SU-DHL-6 (cell line): ENCODE measurements at regions not wholly inside any gene's neighbourhood (a gene's known extent, or its start where the extent isn't known, plus 50 kb on each side); places are given as distances from the start of the nearest gene placed in this dataset.

ENCODE experiments used
- CTCF ChIP-seq: fragments of 200-600 bp; sonication (generic); IDR thresholded peaks from one replicate; pipeline ENCODE4 v1.5.1; 2017; ENCODE audit warnings: antibody characterized with exemption, mild to moderate bottlenecking, low read length, moderate library complexity; ENCODE audit not compliant: insufficient read depth, poor library complexity, severe bottlenecking
- EZH2phosphoT487 ChIP-seq: fragments of 200-600 bp; sonication (generic), shearing (Covaris generic); conservative IDR thresholded peaks from 2 replicates; pipeline ENCODE4 v1.6.1; 2018; ENCODE audit warnings: mild to moderate bottlenecking, antibody characterized with exemption, low read length, moderate library complexity, mixed read lengths

- TF ChIP-seq CTCF (no peak), EZH2phosphoT487 (no peak)
These were observed 64.2 kb upstream of the CPEB4 start for GRCh38 chr5:173823721-173824567.
